BE2C (cell line): ENCODE measurements at regions not wholly inside any gene's neighbourhood (a gene's known extent, or its start where the extent isn't known, plus 50 kb on each side); places are given as distances from the start of the nearest gene placed in this dataset.

Source experiments
- DNase-seq: peaks from one replicate; pipeline ENCODE4 v3.0.0-alpha.2; 2020
- H3K27me3 ChIP-seq: fragments of 250-450 bp; sonication (Bioruptor Pico); 2 replicates; pipeline ENCODE4 v1.5.1; 2020; ENCODE audit warnings: mild to moderate bottlenecking
- H3K36me3 ChIP-seq: fragments of 250-450 bp; sonication (Bioruptor Pico); 2 replicates; pipeline ENCODE4 v1.5.1; 2020; ENCODE audit warnings: mild to moderate bottlenecking
- H3K4me1 ChIP-seq: fragments of 250-450 bp; sonication (Bioruptor Pico); 2 replicates; pipeline ENCODE4 v1.5.1; 2020
- H3K4me3 ChIP-seq: 2 replicates; pipeline ENCODE4 v1.5.1; 2011; ENCODE audit warnings: low read depth, low read length
- H3K9me3 ChIP-seq: fragments of 250-450 bp; sonication (Bioruptor Pico); 2 replicates; pipeline ENCODE4 v1.5.1; 2020
- CTCF ChIP-seq: IDR thresholded peaks from 2 replicates; pipeline ENCODE4 v1.5.1; 2012; ENCODE audit warnings: mild to moderate bottlenecking, low read depth, low read length

DNA sequence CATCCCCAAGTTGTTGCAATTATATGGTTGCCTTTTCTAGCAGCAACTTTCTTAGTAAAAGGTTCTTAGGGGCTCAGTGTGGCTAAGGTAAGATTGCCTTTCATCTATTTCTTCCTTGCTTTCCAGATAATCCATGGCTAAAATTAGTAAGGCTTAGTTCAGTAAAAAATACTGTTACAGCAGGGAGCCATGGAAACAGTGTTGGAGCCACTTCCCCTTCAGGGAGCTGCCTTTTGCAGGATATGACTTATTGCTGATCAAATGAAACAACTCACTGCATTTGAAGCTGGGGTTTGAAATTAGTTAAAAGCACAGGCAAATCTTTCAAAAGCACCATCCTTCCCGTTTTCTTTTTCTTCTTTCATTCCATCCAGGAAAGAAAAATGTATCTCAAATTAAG lies 184.3 kb downstream of the C11orf87 start:
- Histone ChIP-seq H3K4me3 (no peak overlapping the region), H3K36me3 (no peaks in the 10 kb centered on the region), H3K9me3 (no peaks in the 10 kb centered on the region), H3K27me3 (no peaks in the 10 kb centered on the region), H3K4me1 (no peaks in the 10 kb centered on the region)
- no peak for DNase-seq
- no peak for TF ChIP-seq CTCF

- Histone ChIP-seq H3K4me1 (no peaks in the 10 kb centered on the region), H3K4me3 (no peak overlapping the region), H3K27me3 (no peaks in the 10 kb centered on the region), H3K36me3 (no peaks in the 10 kb centered on the region), H3K9me3 (no peaks in the 10 kb centered on the region)
- TF ChIP-seq CTCF, result no peak
- DNase-seq, result no peak
Measured at GRCh38 chr11:109609454-109610185, 187.6 kb downstream of the C11orf87 start.

- no peak for TF ChIP-seq CTCF
Measured at GRCh38 chr11:109612496-109612895, 190.5 kb downstream of the C11orf87 start.

DNA sequence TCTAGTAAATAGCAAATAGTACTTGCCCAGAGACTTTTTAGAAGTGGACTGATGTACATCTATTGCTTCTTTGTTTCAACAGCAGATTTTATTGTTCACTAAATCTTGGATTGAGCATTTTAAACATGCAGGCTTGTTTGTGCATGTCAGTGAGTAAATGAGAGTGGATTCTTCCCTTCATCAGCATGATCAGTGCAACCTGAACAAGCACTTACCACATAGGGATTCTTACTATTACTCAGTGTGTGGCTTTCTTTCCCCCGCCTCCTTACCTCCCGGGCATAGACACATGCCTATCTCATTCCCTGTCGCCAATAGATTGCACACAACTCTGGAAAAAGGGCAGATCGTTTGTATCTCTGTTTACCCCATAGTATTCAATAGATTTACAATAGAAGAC lies 197.5 kb downstream of the C11orf87 start:
- no peaks in the 10 kb centered on the region for H3K4me1 ChIP-seq
- no peak for TF ChIP-seq CTCF
- no peaks in the 10 kb centered on the region for H3K36me3 ChIP-seq
- H3K9me3 ChIP-seq, result no peaks in the 10 kb centered on the region
- H3K27me3 ChIP-seq, result no peaks in the 10 kb centered on the region
- no peak for DNase-seq
- no peak overlapping the region for H3K4me3 ChIP-seq

More at GRCh38 chr11:109612496-109612895, 190.5 kb downstream of the C11orf87 start:
- H3K36me3 ChIP-seq, result no peaks in the 10 kb centered on the region
- H3K4me1 ChIP-seq, result no peaks in the 10 kb centered on the region
- no peaks in the 10 kb centered on the region for H3K9me3 ChIP-seq
- H3K4me3 ChIP-seq, result no peak overlapping the region
- H3K27me3 ChIP-seq, result no peaks in the 10 kb centered on the region
- no peak for DNase-seq

- no peaks in the 10 kb centered on the region for H3K27me3 ChIP-seq
- H3K9me3 ChIP-seq, result no peaks in the 10 kb centered on the region
- no peak for TF ChIP-seq CTCF
- no peaks in the 10 kb centered on the region for H3K4me1 ChIP-seq
- DNase-seq, result no peak
- H3K36me3 ChIP-seq, result no peaks in the 10 kb centered on the region
- no peak overlapping the region for H3K4me3 ChIP-seq
Measured at GRCh38 chr11:109629734-109630133, 207.7 kb downstream of the C11orf87 start.

DNA sequence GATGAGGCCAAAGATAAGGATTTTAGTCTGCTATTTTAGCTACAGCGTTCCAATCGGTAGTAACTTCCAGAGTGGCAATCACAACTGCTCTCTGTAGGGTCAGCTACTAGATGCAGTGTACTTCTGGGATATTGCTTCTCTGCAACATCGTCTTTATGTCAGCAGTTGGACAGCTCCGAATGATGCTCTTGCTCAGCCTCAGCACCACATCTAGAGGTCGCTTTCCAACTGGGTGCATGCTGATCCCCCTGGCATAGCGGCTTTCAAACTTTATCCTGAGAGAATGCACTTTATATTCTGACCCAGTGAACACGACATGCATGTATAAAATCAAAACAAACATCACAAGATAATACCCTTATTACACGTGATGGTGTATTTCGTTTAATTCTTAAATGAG lies 219.6 kb downstream of the C11orf87 start:
- TF ChIP-seq CTCF, result no peak
- no peaks in the 10 kb centered on the region for H3K27me3 ChIP-seq
- no peak for DNase-seq
- peaks cover 23% of the 10 kb centered on the region for H3K4me1 ChIP-seq
- H3K9me3 ChIP-seq, result no peaks in the 10 kb centered on the region
- H3K36me3 ChIP-seq, result no peaks in the 10 kb centered on the region
- H3K4me3 ChIP-seq, result no peak overlapping the region
